HG03103 (cell line): ENCODE measurements at regions not wholly inside any gene's neighbourhood (a gene's known extent, or its start where the extent isn't known, plus 50 kb on each side); places are given as distances from the start of the nearest gene placed in this dataset.
"Not testable (repeated sequence)": the region's sequence is repeated elsewhere in the genome, so short reads cannot be mapped to it uniquely, and the experiment has no call there.

ENCODE experiments used
- ATAC-seq: cut with Tn5 transposase; IDR thresholded peaks from one replicate; pipeline ENCODE4 v1.9.1; 2021; ENCODE audit warnings: low read depth; ENCODE audit not compliant: unreplicated experiment

- ATAC-seq = peak; percentile 86
Measured at GRCh38 chr5:108543486-108543885, 161.6 kb upstream of the FBXL17 start.

GRCh38 chr5:108541836-108542235, 159.9 kb upstream of the FBXL17 start:
- peak; percentile 38 for ATAC-seq

- no peak for ATAC-seq
Measured at GRCh38 chr5:108536321-108536720, 154.4 kb upstream of the FBXL17 start.

GRCh38 chr5:108532129-108532445, 150.2 kb upstream of the FBXL17 start:
- not testable (repeated sequence) for ATAC-seq

GRCh38 chr5:108531367-108532128, 149.7 kb upstream of the FBXL17 start:
- no peak for ATAC-seq

- no peak for ATAC-seq
Measured at GRCh38 chr5:108530706-108531105, 148.8 kb upstream of the FBXL17 start.

GRCh38 chr5:108529381-108529780, 147.5 kb upstream of the FBXL17 start:
- ATAC-seq = no peak

GRCh38 chr5:108528655-108529054, 146.8 kb upstream of the FBXL17 start:
- ATAC-seq = no peak

- no peak for ATAC-seq
Measured at GRCh38 chr5:108524564-108524963, 142.7 kb upstream of the FBXL17 start.

- ATAC-seq = peak; percentile 28
Measured at GRCh38 chr5:108523360-108523759, 141.5 kb upstream of the FBXL17 start.

- ATAC-seq = peak; percentile 34
Measured at GRCh38 chr5:108521841-108522506, 140.1 kb upstream of the FBXL17 start.

GRCh38 chr5:108521011-108521700, 139.3 kb upstream of the FBXL17 start:
- peak; percentile 89 for ATAC-seq

- no peak for ATAC-seq
Measured at GRCh38 chr5:108516785-108517184, 134.9 kb upstream of the FBXL17 start.

GRCh38 chr5:108515517-108516105, 133.7 kb upstream of the FBXL17 start:
- no peak for ATAC-seq

GRCh38 chr5:108508979-108509378, 127.1 kb upstream of the FBXL17 start:
- ATAC-seq = no peak

GRCh38 chr5:108507631-108508030, 125.7 kb upstream of the FBXL17 start:
- no peak for ATAC-seq

- ATAC-seq = no peak
Measured at GRCh38 chr5:108505608-108506007, 123.7 kb upstream of the FBXL17 start.

GRCh38 chr5:108504974-108505373, 123.1 kb upstream of the FBXL17 start:
- no peak for ATAC-seq

GRCh38 chr5:108503986-108504385, 122.1 kb upstream of the FBXL17 start:
- no peak for ATAC-seq

- not testable (repeated sequence) for ATAC-seq
Measured at GRCh38 chr5:108495615-108496014, 113.7 kb upstream of the FBXL17 start.

GRCh38 chr5:108487951-108488350, 106.1 kb upstream of the FBXL17 start:
- ATAC-seq = no peak
